ENCODE measurements at regions not wholly inside any gene's neighbourhood (a gene's known extent, or its start where the extent isn't known, plus 50 kb on each side); places are given as distances from the start of the nearest gene placed in this dataset.

DNA sequence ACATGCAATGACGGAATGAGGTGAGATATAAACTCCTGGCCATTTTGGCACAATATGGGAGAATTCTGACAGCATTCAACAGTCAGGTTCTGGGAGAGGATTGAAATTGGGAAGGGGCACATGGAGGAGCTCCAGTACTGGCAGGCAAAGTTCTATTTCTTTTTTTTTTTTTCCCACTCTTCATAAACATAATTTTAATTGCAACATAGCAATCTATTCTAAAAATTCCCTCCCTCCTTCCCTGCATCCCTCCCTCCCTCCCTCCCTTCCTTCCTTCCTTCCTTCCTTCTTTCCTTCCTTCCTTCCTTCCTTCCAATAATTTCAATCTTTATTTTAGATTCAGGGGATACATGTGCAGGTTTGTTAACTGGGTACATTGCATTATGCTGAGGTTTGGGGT, 93.2 kb downstream of the PTCSC3 start:
- TF ChIP-seq, protein P1, sequence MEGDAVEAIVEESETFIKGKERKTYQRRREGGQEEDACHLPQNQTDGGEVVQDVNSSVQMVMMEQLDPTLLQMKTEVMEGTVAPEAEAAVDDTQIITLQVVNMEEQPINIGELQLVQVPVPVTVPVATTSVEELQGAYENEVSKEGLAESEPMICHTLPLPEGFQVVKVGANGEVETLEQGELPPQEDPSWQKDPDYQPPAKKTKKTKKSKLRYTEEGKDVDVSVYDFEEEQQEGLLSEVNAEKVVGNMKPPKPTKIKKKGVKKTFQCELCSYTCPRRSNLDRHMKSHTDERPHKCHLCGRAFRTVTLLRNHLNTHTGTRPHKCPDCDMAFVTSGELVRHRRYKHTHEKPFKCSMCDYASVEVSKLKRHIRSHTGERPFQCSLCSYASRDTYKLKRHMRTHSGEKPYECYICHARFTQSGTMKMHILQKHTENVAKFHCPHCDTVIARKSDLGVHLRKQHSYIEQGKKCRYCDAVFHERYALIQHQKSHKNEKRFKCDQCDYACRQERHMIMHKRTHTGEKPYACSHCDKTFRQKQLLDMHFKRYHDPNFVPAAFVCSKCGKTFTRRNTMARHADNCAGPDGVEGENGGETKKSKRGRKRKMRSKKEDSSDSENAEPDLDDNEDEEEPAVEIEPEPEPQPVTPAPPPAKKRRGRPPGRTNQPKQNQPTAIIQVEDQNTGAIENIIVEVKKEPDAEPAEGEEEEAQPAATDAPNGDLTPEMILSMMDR (IDR thresholded peaks at IDR 0.05), result no peak
- no peak for TF ChIP-seq POLR2AphosphoS5 (IDR thresholded peaks at IDR 0.05)
- TF ChIP-seq POLR2A (IDR thresholded peaks at IDR 0.05; ENCODE audit: low read depth), result no peak
- TF ChIP-seq EP300 (IDR thresholded peaks at IDR 0.05), result no peak
- Histone ChIP-seq H3K27me3 (no peaks in the 10 kb centered on the region), H3K9me3 (no peaks in the 10 kb centered on the region), H3K4me1 (no peaks in the 10 kb centered on the region), H3K36me3 (no peaks in the 10 kb centered on the region), H3K4me3 (no peak overlapping the region), H3K27ac (replicated peaks in 1 of 4) (no peak overlapping the region)
- no peak for DNase-seq (ENCODE audit: extremely low spot score)
- 85% methylated on average over 1 of the region's 1 CpG for WGBS
- intact Hi-C loops (cut with DNase I), result no loop called here

DNA sequence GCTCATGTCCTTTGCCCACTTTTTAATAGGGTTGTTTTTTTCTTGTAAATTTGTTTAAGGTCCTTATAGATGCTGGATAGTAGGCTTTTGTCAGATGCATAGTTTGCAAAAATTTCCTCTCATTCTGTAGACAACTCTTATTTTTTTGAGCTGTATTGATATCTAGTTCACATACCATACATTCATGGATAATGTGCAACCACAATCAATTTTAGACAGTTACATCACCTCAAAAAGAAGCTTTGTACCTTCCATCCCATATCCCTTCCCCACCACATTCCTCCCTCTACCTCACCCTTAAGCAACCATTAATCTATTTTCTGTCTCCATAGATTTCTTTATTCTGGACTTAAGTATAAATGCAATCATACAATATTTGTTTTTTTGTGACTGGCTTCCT, 98.4 kb downstream of the PTCSC3 start:
- Histone ChIP-seq H3K4me1 (no peaks in the 10 kb centered on the region), H3K27ac (replicated peaks in 1 of 4) (no peak overlapping the region), H3K36me3 (no peaks in the 10 kb centered on the region), H3K9me3 (no peaks in the 10 kb centered on the region), H3K4me3 (no peak overlapping the region), H3K27me3 (peaks cover 0 to 10% (median 0%) of the 10 kb centered on the region in 4 donors)
- TF ChIP-seq POLR2AphosphoS5 (IDR thresholded peaks at IDR 0.05) (no peak), EP300 (IDR thresholded peaks at IDR 0.05) (no peak), POLR2A (IDR thresholded peaks at IDR 0.05; ENCODE audit: low read depth) (no peak)
- TF ChIP-seq, protein P1 (IDR thresholded peaks at IDR 0.05), result no peak
- intact Hi-C loops (cut with DNase I), result no loop called here
- DNase-seq (ENCODE audit: extremely low spot score), result no peak

DNA sequence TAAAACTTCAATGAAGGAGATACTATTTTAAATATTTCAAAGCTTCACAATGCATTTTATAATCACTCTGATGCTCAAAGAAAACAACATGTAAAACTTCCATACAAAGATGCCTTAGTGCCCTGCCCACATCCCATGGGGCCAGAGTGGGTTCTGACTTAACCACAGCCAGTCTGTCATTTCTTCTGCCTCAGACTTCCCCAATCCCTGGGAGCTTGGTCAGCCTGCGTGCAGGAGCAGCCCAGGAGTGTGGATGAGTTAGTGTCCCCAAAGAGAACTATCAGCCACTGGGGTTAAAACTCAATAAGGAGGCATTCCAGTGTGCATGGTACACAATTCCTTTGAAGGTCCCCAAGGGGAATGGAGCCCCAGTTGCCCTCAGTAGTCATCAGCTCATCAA, 100.3 kb downstream of the PTCSC3 start:
- 67% methylated on average over 1 of the region's 1 CpG for WGBS
- no peak overlapping the region for H3K27ac ChIP-seq (replicated peaks in 1 of 4)
- H3K9me3 ChIP-seq, result no peaks in the 10 kb centered on the region
- peaks cover 0 to 28% (median 0%) of the 10 kb centered on the region in 4 donors for H3K27me3 ChIP-seq
- DNase-seq (ENCODE audit: extremely low spot score), result no peak
- no peaks in the 10 kb centered on the region for H3K36me3 ChIP-seq
- intact Hi-C loops (cut with DNase I), result no loop called here
- TF ChIP-seq POLR2A (IDR thresholded peaks at IDR 0.05; ENCODE audit: low read depth), result no peak
- TF ChIP-seq EP300 (IDR thresholded peaks at IDR 0.05), result no peak
- no peak for TF ChIP-seq POLR2AphosphoS5 (IDR thresholded peaks at IDR 0.05)
- TF ChIP-seq, protein P1 (IDR thresholded peaks at IDR 0.05), result no peak
- H3K4me1 ChIP-seq, result no peaks in the 10 kb centered on the region
- no peak overlapping the region for H3K4me3 ChIP-seq

DNA sequence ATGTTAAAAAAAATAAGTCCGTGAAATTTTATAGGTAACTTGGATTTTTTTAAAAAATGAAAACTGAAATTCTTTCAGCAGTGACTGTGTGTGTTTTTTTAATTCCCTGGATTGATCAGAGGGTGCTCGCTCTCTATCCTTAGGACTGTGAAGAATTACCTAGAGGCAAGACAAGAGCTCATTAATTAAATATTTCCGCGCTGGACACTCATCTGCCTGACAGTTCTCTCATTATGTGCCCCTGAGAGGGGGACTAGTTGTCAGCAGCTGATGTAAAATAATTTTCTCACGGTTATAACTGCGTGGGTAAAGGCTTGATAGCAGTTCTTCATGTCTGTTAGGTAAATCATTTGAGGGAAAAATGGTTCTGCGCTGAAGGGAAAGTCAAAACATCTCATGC, 101.3 kb downstream of the PTCSC3 start:
- no peaks in the 10 kb centered on the region for H3K4me1 ChIP-seq
- intact Hi-C loops (cut with DNase I), result no loop called here
- H3K36me3 ChIP-seq, result no peaks in the 10 kb centered on the region
- H3K9me3 ChIP-seq, result no peaks in the 10 kb centered on the region
- H3K27me3 ChIP-seq, result peaks cover 0 to 28% (median 0%) of the 10 kb centered on the region in 4 donors
- no peak for TF ChIP-seq POLR2A (IDR thresholded peaks at IDR 0.05; ENCODE audit: low read depth)
- TF ChIP-seq POLR2AphosphoS5 (IDR thresholded peaks at IDR 0.05), result no peak
- no peak overlapping the region for H3K27ac ChIP-seq (replicated peaks in 1 of 4)
- H3K4me3 ChIP-seq, result no peak overlapping the region
- no peak for DNase-seq (ENCODE audit: extremely low spot score)
- 73% methylated on average over 7 of the region's 7 CpGs for WGBS

DNA sequence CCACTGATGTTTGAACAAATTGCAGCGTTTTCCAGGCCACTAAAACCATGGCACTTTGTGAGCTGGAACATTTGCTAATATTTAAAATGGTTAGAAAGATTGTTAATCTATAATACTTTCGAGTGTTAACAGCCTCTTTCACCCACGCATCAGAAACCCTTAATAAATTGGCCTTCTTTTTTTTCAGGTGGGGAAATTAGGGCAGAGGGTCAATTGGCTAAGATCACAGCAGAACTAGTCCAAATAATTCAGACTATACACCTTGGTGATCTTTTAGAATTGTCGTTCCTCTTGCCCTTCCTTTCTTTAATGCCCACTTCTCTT, 105.8 kb downstream of the PTCSC3 start:
- H3K4me1 ChIP-seq, result peaks cover 0 to 10% (median 2%) of the 10 kb centered on the region in 4 donors
- no peaks in the 10 kb centered on the region for H3K9me3 ChIP-seq
- TF ChIP-seq, protein P1 (IDR thresholded peaks at IDR 0.05), result no peak
- TF ChIP-seq POLR2A (IDR thresholded peaks at IDR 0.05; ENCODE audit: low read depth) (no peak), POLR2AphosphoS5 (IDR thresholded peaks at IDR 0.05) (no peak), EP300 (IDR thresholded peaks at IDR 0.05) (no peak)
- H3K27ac ChIP-seq (replicated peaks in 1 of 4), result no peak overlapping the region
- H3K36me3 ChIP-seq, result no peaks in the 10 kb centered on the region
- DNase-seq (ENCODE audit: extremely low spot score), result no peak
- intact Hi-C loops (cut with DNase I), result no loop called here
- peaks cover 0 to 24% (median 0%) of the 10 kb centered on the region in 4 donors for H3K27me3 ChIP-seq
- H3K4me3 ChIP-seq, result no peak overlapping the region
- 61% methylated on average over 4 of the region's 4 CpGs for WGBS
